Gastroesophageal sphincter (tissue), 3 donors: ENCODE measurements at regions not wholly inside any gene's neighbourhood (a gene's known extent, or its start where the extent isn't known, plus 50 kb on each side); places are given as distances from the start of the nearest gene placed in this dataset.

Source experiments
- EP300 ChIP-seq: sonication (generic); formaldehyde crosslinking; IDR thresholded peaks from one replicate; pipeline ENCODE4 v1.6.1; 2017; ENCODE audit warnings: antibody characterized with exemption, mild to moderate bottlenecking
- POLR2A ChIP-seq, 2 donors: fragments of 450-650 bp; IDR thresholded peaks; one replicate each; pipeline ENCODE4 v1.6.1; 2017; ENCODE audit warnings: antibody characterized with exemption in 2 of 2, mild to moderate bottlenecking in 2 of 2, moderate library complexity in 1 of 2
- POLR2AphosphoS5 ChIP-seq: sonication (generic); formaldehyde crosslinking; IDR thresholded peaks from one replicate; pipeline ENCODE4 v1.6.1; 2017; ENCODE audit warnings: antibody characterized with exemption
- TF ChIP-seq, protein P1 (sequence below), 4 experiments: fragments of 200-600 bp in 2 of 4; fragments of 450-650 bp in 2 of 4; sonication (generic) in 1 of 4; IDR thresholded peaks; one replicate each; pipeline ENCODE4 v1.5.1; 2017 to 2019; ENCODE audit warnings: antibody characterized with exemption in 4 of 4, mild to moderate bottlenecking in 2 of 4, moderate library complexity in 2 of 4

DNA sequence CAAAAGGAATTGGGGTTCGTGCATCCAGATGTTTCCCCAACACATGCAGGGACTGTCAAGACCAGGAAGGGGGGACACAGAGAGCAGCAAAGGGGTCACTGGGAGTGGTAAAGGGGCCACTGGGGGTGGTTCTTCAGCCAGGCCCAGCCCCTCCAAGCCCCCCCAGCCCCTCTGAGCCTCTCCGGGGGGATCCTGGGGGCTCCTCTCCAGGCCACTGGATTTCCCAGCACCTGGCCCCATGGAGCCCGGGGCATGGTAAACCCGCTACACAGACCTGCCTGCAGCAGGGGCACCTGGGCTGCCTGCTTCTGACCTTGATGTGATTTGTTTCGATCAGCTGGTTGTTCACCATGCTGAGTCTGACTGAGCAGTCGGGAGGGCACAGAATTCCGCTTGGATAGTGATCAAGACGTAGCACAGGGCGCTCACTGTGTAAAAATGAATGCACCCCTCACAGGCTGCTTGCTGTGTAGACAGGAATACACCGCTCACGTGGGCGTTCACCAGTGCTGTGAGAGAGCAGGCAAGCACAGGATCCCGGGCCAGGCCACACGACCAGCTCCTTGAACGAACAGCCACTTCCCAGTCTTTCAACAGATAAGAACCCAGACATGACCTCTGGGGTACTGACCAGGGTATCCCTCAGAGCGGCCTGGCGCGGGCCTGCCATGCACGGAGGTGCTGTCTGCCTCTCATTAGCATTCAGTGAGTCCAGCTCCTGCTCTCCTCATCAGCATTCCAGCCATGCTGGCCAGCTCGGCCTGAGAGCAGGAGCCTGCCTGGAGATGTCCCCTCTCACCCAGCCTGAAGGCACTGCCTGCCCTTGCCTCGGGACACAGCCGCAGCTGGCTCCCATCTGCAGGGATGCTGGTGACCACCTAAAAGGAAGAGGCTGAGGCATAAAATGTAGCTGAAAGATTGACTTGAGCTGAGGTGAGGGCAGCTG lies 73.3 kb upstream of the OTOS start:
- TF ChIP-seq, protein P1, sequence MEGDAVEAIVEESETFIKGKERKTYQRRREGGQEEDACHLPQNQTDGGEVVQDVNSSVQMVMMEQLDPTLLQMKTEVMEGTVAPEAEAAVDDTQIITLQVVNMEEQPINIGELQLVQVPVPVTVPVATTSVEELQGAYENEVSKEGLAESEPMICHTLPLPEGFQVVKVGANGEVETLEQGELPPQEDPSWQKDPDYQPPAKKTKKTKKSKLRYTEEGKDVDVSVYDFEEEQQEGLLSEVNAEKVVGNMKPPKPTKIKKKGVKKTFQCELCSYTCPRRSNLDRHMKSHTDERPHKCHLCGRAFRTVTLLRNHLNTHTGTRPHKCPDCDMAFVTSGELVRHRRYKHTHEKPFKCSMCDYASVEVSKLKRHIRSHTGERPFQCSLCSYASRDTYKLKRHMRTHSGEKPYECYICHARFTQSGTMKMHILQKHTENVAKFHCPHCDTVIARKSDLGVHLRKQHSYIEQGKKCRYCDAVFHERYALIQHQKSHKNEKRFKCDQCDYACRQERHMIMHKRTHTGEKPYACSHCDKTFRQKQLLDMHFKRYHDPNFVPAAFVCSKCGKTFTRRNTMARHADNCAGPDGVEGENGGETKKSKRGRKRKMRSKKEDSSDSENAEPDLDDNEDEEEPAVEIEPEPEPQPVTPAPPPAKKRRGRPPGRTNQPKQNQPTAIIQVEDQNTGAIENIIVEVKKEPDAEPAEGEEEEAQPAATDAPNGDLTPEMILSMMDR (IDR thresholded peaks at IDR 0.05) = no peak
- TF ChIP-seq POLR2A (IDR thresholded peaks at IDR 0.05) (no peak), POLR2AphosphoS5 (no peak), EP300 (no peak)
